GM13977 (cell line): ENCODE measurements at regions not wholly inside any gene's neighbourhood (a gene's known extent, or its start where the extent isn't known, plus 50 kb on each side); places are given as distances from the start of the nearest gene placed in this dataset.

Experiments used
- DNase-seq: peaks from one replicate; pipeline ENCODE4 v3.0.0; 2012; ENCODE audit warnings: low spot score
- in situ Hi-C: fragments of 300-500 bp; cut with MboI; formaldehyde crosslinking; loops from one replicate; pipeline ENCODE4 v1.12.0; 2022; ENCODE audit warnings: low sequenced_read_pairs, low pct_unique_long_range_greater_than_20kb, mixed read lengths, inconsistent platforms; ENCODE audit not compliant: unreplicated experiment
- TF ChIP-seq, protein P1 (sequence below): IDR thresholded peaks from 2 replicates; pipeline ENCODE4 v1.5.1; 2012; ENCODE audit warnings: mild to moderate bottlenecking, control low read depth; ENCODE audit not compliant: insufficient read depth; ENCODE audit errors: extremely low read depth, missing control alignments

DNA sequence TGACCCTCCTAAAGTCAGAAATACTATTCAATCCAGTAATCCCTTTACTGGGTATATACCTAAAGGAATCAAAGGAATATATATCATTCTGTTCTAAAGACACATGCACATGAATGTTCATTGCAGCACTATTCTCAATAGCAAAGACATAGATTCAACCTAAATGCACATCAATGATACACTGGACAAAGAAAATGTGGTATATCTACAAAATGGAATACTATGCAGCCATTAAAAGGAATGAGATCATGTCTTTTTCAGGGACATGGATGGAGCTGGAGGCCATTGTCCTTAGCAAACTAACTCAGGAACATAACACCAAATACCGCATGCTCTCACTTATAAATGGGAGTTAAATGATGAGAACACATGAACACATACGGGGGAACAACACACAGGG is 306.0 kb upstream of the EPHA5 start:
- TF ChIP-seq, protein P1, sequence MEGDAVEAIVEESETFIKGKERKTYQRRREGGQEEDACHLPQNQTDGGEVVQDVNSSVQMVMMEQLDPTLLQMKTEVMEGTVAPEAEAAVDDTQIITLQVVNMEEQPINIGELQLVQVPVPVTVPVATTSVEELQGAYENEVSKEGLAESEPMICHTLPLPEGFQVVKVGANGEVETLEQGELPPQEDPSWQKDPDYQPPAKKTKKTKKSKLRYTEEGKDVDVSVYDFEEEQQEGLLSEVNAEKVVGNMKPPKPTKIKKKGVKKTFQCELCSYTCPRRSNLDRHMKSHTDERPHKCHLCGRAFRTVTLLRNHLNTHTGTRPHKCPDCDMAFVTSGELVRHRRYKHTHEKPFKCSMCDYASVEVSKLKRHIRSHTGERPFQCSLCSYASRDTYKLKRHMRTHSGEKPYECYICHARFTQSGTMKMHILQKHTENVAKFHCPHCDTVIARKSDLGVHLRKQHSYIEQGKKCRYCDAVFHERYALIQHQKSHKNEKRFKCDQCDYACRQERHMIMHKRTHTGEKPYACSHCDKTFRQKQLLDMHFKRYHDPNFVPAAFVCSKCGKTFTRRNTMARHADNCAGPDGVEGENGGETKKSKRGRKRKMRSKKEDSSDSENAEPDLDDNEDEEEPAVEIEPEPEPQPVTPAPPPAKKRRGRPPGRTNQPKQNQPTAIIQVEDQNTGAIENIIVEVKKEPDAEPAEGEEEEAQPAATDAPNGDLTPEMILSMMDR, result no peak
- in situ Hi-C loops, result no loop called here
- DNase-seq, result no peak

DNA sequence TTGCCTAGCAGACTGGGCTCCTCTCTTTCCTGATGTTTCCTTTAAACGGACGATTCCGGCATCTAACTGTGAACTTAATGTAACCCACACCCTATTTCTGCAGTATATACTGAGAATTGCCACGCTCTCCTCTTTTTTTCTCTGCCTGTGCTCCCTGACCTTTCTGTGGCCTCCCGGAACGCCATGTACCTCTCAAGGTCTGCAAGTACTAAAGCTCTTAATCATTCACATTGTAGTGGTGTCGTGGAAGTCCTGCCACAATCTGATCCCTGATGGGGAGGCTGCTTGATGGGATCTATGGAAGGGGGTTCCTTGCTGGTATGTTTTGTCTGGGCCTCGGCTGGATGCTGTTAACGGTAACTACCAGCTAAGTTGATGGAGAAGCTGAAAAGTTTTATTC is 302.9 kb upstream of the EPHA5 start:
- in situ Hi-C loops, result no loop called here
- DNase-seq, result no peak
- TF ChIP-seq, protein P1, result no peak

DNA sequence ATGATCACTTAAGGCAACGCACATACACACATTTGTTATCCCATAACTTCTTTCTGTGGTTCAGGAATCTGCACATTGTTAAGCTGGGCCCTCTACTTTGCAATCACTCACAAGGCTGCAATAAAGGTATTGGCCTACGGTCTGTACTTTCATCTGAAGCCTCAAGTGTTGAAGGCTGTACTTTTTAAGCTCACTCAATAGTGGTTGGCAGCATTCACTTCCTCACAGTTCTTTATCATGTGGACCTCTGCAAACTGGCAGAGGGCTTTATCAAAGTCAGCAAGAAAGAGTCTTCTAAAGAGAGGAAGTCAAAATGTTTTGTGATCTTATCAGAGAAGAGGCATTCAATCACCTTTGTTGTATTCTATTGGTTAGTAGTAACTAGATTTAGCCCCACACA is 301.4 kb upstream of the EPHA5 start:
- TF ChIP-seq, protein P1, result no peak
- in situ Hi-C loops, result no loop called here
- DNase-seq, result no peak

DNA sequence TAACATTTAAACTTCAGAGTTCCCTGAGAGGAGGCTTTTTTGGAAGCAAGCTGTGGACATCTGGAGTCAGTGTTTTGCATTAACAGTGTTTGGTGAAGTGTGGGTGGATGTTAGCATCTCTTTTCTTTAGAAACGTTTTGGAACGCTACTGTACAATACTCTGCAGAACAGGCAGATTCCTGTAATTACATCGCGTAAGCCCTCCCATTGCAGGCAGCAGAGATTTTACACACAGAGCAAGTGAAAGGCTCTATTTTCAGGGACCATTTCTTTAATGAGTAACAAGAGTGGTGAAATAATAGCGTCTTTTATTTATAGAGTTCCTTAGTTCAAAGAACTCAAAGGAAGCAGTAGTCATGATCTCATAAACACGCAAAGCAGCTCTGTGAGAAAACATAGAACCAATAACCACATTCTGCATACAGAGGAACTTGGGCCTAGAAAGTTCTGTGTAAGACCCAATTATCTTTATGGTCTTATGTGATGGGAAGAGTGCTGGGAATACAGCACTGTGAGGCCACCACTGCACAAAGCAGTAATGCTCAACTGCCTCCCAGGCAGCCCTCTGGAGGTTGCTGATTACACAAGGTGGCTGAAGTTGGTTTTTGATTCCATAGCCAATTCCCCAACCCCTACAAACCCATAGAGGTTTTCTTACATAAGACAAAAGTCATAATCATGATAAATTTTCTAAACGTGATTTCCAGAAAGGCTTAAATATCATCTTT is 298.7 kb upstream of the EPHA5 start:
- no peak for DNase-seq
- in situ Hi-C loops, result no loop called here
- TF ChIP-seq, protein P1, result no peak

DNA sequence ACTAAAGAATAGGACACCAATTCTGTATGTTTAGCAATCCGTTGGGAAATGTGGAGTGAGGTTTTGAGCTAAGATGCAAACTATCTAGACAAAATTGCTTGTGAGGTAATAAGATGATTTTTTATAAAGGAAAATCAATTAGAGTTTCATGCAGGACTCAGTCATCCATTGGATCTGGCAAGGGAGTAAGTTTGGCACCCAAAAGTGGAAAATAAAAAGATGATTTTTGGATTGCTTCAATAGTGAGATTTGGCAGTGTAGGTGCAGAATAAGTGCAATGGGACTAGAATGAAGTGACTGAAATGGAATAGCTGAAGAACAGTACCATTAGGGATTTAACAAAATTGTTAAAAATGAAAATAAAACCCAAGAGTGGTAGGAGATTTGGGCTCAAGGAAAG is 290.5 kb upstream of the EPHA5 start:
- in situ Hi-C loops, result no loop called here
- DNase-seq, result no peak
- TF ChIP-seq, protein P1, result no peak

DNA sequence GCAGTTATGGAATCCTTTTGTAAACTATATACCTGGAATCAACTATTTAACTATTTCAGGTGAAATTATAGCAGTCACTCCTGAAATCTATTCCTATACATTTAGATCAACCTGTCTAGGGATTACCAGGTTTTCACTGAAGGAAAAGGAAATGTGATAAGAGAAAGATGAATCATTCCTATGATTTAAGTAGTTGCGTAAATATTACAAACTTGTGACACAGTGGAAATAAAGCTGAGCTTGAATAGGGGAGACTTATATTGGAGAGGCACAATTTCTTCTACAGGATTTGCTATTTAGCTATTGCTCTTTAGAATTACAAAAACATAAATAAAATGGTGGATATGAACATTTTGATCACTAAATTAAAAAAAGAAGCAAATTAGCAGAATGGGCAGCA is 284.1 kb upstream of the EPHA5 start:
- no peak for DNase-seq
- in situ Hi-C loops, result no loop called here
- TF ChIP-seq, protein P1, result no peak
